ENCODE measurements at regions not wholly inside any gene's neighbourhood (a gene's known extent, or its start where the extent isn't known, plus 50 kb on each side); places are given as distances from the start of the nearest gene placed in this dataset.

GRCh38 chr6:120993929-120994572 is 340.2 kb downstream of the TBC1D32 start:
- Histone ChIP-seq H3K9ac (ENCODE audit: low read length) (no peak overlapping the region), H2BK120ac (ENCODE audit: low read depth, low read length) (no peak overlapping the region), H3K36me3 (ENCODE audit: control insufficient read depth, insufficient read depth, low read length) (no peaks in the 10 kb centered on the region), H3K79me1 (ENCODE audit: low read length) (no peaks in the 10 kb centered on the region), H2AK5ac (ENCODE audit: low read length) (no peak overlapping the region), H3K18ac (ENCODE audit: low read length) (no peak overlapping the region), H3K4me3 (ENCODE audit: low read length) (no peak overlapping the region), H2BK15ac (replicated peaks; ENCODE audit: low read depth) (no peak overlapping the region), H2BK5ac (ENCODE audit: low read length) (no peak overlapping the region), H3K4me1 (ENCODE audit: control insufficient read depth, low read depth, low read length) (no peaks in the 10 kb centered on the region), H3K56ac (ENCODE audit: low read length) (no peak overlapping the region), H3K4ac (ENCODE audit: low read depth, low read length) (no peak overlapping the region), H3K27ac (ENCODE audit: low read depth, low read length) (no peak overlapping the region), H3K27me3 (ENCODE audit: insufficient read depth, low read length, poor library complexity) (no peaks in the 10 kb centered on the region), H3K79me2 (ENCODE audit: control insufficient read depth, insufficient read depth, low read length) (no peaks in the 10 kb centered on the region), H3K4me2 (ENCODE audit: low read length) (no peak overlapping the region), H3K23ac (ENCODE audit: low read length) (no peak overlapping the region), H4K5ac (ENCODE audit: low read length) (no peak overlapping the region), H4K8ac (ENCODE audit: low read depth, low read length) (no peak overlapping the region)
- no CpG with 5 or more reads among the region's 2 CpGs for WGBS (ENCODE audit: extremely low coverage, insufficient coverage, low lambda C conversion rate)
- DNase-seq: no peak

GRCh38 chr6:120992257-120992656 is 342.0 kb downstream of the TBC1D32 start:
- H3K9ac ChIP-seq (ENCODE audit: low read length): no peak overlapping the region
- no peaks in the 10 kb centered on the region for H3K4me1 ChIP-seq (ENCODE audit: control insufficient read depth, low read depth, low read length)
- H3K23ac ChIP-seq (ENCODE audit: low read length): no peak overlapping the region
- H4K5ac ChIP-seq (ENCODE audit: low read length): no peak overlapping the region
- no peaks in the 10 kb centered on the region for H3K36me3 ChIP-seq (ENCODE audit: control insufficient read depth, insufficient read depth, low read length)
- H2BK5ac ChIP-seq (ENCODE audit: low read length): no peak overlapping the region
- H2AK5ac ChIP-seq (ENCODE audit: low read length): no peak overlapping the region
- H3K18ac ChIP-seq (ENCODE audit: low read length): no peak overlapping the region
- H2BK120ac ChIP-seq (ENCODE audit: low read depth, low read length): no peak overlapping the region
- no peaks in the 10 kb centered on the region for H3K27me3 ChIP-seq (ENCODE audit: insufficient read depth, low read length, poor library complexity)
- H4K8ac ChIP-seq (ENCODE audit: low read depth, low read length): no peak overlapping the region
- no peaks in the 10 kb centered on the region for H3K79me2 ChIP-seq (ENCODE audit: control insufficient read depth, insufficient read depth, low read length)
- no peak overlapping the region for H2BK15ac ChIP-seq (replicated peaks; ENCODE audit: low read depth)
- no peak overlapping the region for H3K56ac ChIP-seq (ENCODE audit: low read length)
- no peak overlapping the region for H3K4me3 ChIP-seq (ENCODE audit: low read length)
- no peaks in the 10 kb centered on the region for H3K79me1 ChIP-seq (ENCODE audit: low read length)
- H3K4me2 ChIP-seq (ENCODE audit: low read length): no peak overlapping the region
- H3K4ac ChIP-seq (ENCODE audit: low read depth, low read length): no peak overlapping the region
- no peak overlapping the region for H3K27ac ChIP-seq (ENCODE audit: low read depth, low read length)
- DNase-seq: no peak

- Histone ChIP-seq H3K9ac (ENCODE audit: low read length) (no peak overlapping the region), H3K4me1 (ENCODE audit: control insufficient read depth, low read depth, low read length) (no peaks in the 10 kb centered on the region), H2BK120ac (ENCODE audit: low read depth, low read length) (no peak overlapping the region), H3K4ac (ENCODE audit: low read depth, low read length) (no peak overlapping the region), H3K18ac (ENCODE audit: low read length) (no peak overlapping the region), H4K5ac (ENCODE audit: low read length) (no peak overlapping the region), H3K4me2 (ENCODE audit: low read length) (no peak overlapping the region), H3K36me3 (ENCODE audit: control insufficient read depth, insufficient read depth, low read length) (no peaks in the 10 kb centered on the region), H3K23ac (ENCODE audit: low read length) (no peak overlapping the region), H3K79me2 (ENCODE audit: control insufficient read depth, insufficient read depth, low read length) (no peaks in the 10 kb centered on the region), H3K4me3 (ENCODE audit: low read length) (no peak overlapping the region), H3K56ac (ENCODE audit: low read length) (no peak overlapping the region), H2BK5ac (ENCODE audit: low read length) (no peak overlapping the region), H2BK15ac (replicated peaks; ENCODE audit: low read depth) (no peak overlapping the region), H4K8ac (ENCODE audit: low read depth, low read length) (no peak overlapping the region), H2AK5ac (ENCODE audit: low read length) (no peak overlapping the region), H3K79me1 (ENCODE audit: low read length) (no peaks in the 10 kb centered on the region), H3K27me3 (ENCODE audit: insufficient read depth, low read length, poor library complexity) (no peaks in the 10 kb centered on the region), H3K27ac (ENCODE audit: low read depth, low read length) (no peak overlapping the region)
- no peak for DNase-seq
- no CpG with 5 or more reads among the region's 5 CpGs for WGBS (ENCODE audit: extremely low coverage, insufficient coverage, low lambda C conversion rate)
Measured at GRCh38 chr6:120990866-120991265, 343.4 kb downstream of the TBC1D32 start.

GRCh38 chr6:120981835-120982234 is 352.4 kb downstream of the TBC1D32 start:
- no peaks in the 10 kb centered on the region for H3K36me3 ChIP-seq (ENCODE audit: control insufficient read depth, insufficient read depth, low read length)
- no peak overlapping the region for H3K18ac ChIP-seq (ENCODE audit: low read length)
- no peak overlapping the region for H2BK120ac ChIP-seq (ENCODE audit: low read depth, low read length)
- H3K56ac ChIP-seq (ENCODE audit: low read length): no peak overlapping the region
- no peaks in the 10 kb centered on the region for H3K79me1 ChIP-seq (ENCODE audit: low read length)
- no peak overlapping the region for H3K9ac ChIP-seq (ENCODE audit: low read length)
- H3K79me2 ChIP-seq (ENCODE audit: control insufficient read depth, insufficient read depth, low read length): no peaks in the 10 kb centered on the region
- no peaks in the 10 kb centered on the region for H3K27me3 ChIP-seq (ENCODE audit: insufficient read depth, low read length, poor library complexity)
- no peak overlapping the region for H2AK5ac ChIP-seq (ENCODE audit: low read length)
- no peak overlapping the region for H2BK5ac ChIP-seq (ENCODE audit: low read length)
- H3K4me2 ChIP-seq (ENCODE audit: low read length): no peak overlapping the region
- no peak overlapping the region for H3K4ac ChIP-seq (ENCODE audit: low read depth, low read length)
- H3K4me1 ChIP-seq (ENCODE audit: control insufficient read depth, low read depth, low read length): no peaks in the 10 kb centered on the region
- H3K4me3 ChIP-seq (ENCODE audit: low read length): no peak overlapping the region
- H4K5ac ChIP-seq (ENCODE audit: low read length): no peak overlapping the region
- H2BK15ac ChIP-seq (replicated peaks; ENCODE audit: low read depth): no peak overlapping the region
- H3K27ac ChIP-seq (ENCODE audit: low read depth, low read length): no peak overlapping the region
- H4K8ac ChIP-seq (ENCODE audit: low read depth, low read length): no peak overlapping the region
- H3K23ac ChIP-seq (ENCODE audit: low read length): no peak overlapping the region
- DNase-seq: no peak

- Histone ChIP-seq H2BK120ac (ENCODE audit: low read depth, low read length) (no peak overlapping the region), H3K27ac (ENCODE audit: low read depth, low read length) (no peak overlapping the region), H3K18ac (ENCODE audit: low read length) (no peak overlapping the region), H3K4me1 (ENCODE audit: control insufficient read depth, low read depth, low read length) (no peaks in the 10 kb centered on the region), H2AK5ac (ENCODE audit: low read length) (no peak overlapping the region), H3K4ac (ENCODE audit: low read depth, low read length) (no peak overlapping the region), H2BK5ac (ENCODE audit: low read length) (no peak overlapping the region), H3K4me3 (ENCODE audit: low read length) (no peak overlapping the region), H3K79me2 (ENCODE audit: control insufficient read depth, insufficient read depth, low read length) (no peaks in the 10 kb centered on the region), H3K56ac (ENCODE audit: low read length) (no peak overlapping the region), H3K4me2 (ENCODE audit: low read length) (no peak overlapping the region), H2BK15ac (replicated peaks; ENCODE audit: low read depth) (no peak overlapping the region), H3K79me1 (ENCODE audit: low read length) (no peaks in the 10 kb centered on the region), H3K36me3 (ENCODE audit: control insufficient read depth, insufficient read depth, low read length) (no peaks in the 10 kb centered on the region), H3K23ac (ENCODE audit: low read length) (no peak overlapping the region), H4K8ac (ENCODE audit: low read depth, low read length) (no peak overlapping the region), H4K5ac (ENCODE audit: low read length) (no peak overlapping the region), H3K9ac (ENCODE audit: low read length) (no peak overlapping the region), H3K27me3 (ENCODE audit: insufficient read depth, low read length, poor library complexity) (no peaks in the 10 kb centered on the region)
- DNase-seq: no peak
Measured at GRCh38 chr6:120966321-120966720, 368.0 kb downstream of the TBC1D32 start.

GRCh38 chr6:120965814-120966213 is 368.5 kb downstream of the TBC1D32 start:
- no peak overlapping the region for H3K23ac ChIP-seq (ENCODE audit: low read length)
- H4K5ac ChIP-seq (ENCODE audit: low read length): no peak overlapping the region
- no peak overlapping the region for H3K9ac ChIP-seq (ENCODE audit: low read length)
- no peaks in the 10 kb centered on the region for H3K27me3 ChIP-seq (ENCODE audit: insufficient read depth, low read length, poor library complexity)
- no peak overlapping the region for H3K4me2 ChIP-seq (ENCODE audit: low read length)
- no CpG with 5 or more reads among the region's 3 CpGs for WGBS (ENCODE audit: extremely low coverage, insufficient coverage, low lambda C conversion rate)
- H3K36me3 ChIP-seq (ENCODE audit: control insufficient read depth, insufficient read depth, low read length): no peaks in the 10 kb centered on the region
- no peak overlapping the region for H2BK120ac ChIP-seq (ENCODE audit: low read depth, low read length)
- no peaks in the 10 kb centered on the region for H3K4me1 ChIP-seq (ENCODE audit: control insufficient read depth, low read depth, low read length)
- H2AK5ac ChIP-seq (ENCODE audit: low read length): no peak overlapping the region
- H3K79me1 ChIP-seq (ENCODE audit: low read length): no peaks in the 10 kb centered on the region
- no peak overlapping the region for H3K18ac ChIP-seq (ENCODE audit: low read length)
- no peak overlapping the region for H3K56ac ChIP-seq (ENCODE audit: low read length)
- no peaks in the 10 kb centered on the region for H3K79me2 ChIP-seq (ENCODE audit: control insufficient read depth, insufficient read depth, low read length)
- no peak for DNase-seq
- H2BK5ac ChIP-seq (ENCODE audit: low read length): no peak overlapping the region
- no peak overlapping the region for H3K27ac ChIP-seq (ENCODE audit: low read depth, low read length)
- H2BK15ac ChIP-seq (replicated peaks; ENCODE audit: low read depth): no peak overlapping the region
- no peak overlapping the region for H4K8ac ChIP-seq (ENCODE audit: low read depth, low read length)
- no peak overlapping the region for H3K4ac ChIP-seq (ENCODE audit: low read depth, low read length)
- H3K4me3 ChIP-seq (ENCODE audit: low read length): no peak overlapping the region

Data from mesendoderm (in vitro differentiated cells).